Astrocyte (in vitro differentiated cells and primary cell): ENCODE measurements at regions not wholly inside any gene's neighbourhood (a gene's known extent, or its start where the extent isn't known, plus 50 kb on each side); places are given as distances from the start of the nearest gene placed in this dataset.
"Not testable (repeated sequence)": the region's sequence is repeated elsewhere in the genome, so short reads cannot be mapped to it uniquely, and the experiment has no call there.

Source experiments
- EZH2 ChIP-seq: IDR thresholded peaks from 2 replicates; pipeline ENCODE4 v1.6.1; 2012; ENCODE audit warnings: mild to moderate bottlenecking, low read length, inconsistent platforms; ENCODE audit not compliant: insufficient read depth
- TF ChIP-seq, protein P1 (sequence below): IDR thresholded peaks from 2 replicates; pipeline ENCODE4 v1.5.1; 2011; ENCODE audit warnings: low read depth, mild to moderate bottlenecking, inconsistent platforms, low read length, moderate library complexity; ENCODE audit not compliant: insufficient read depth

- TF ChIP-seq EZH2: not testable (repeated sequence)
- TF ChIP-seq, protein P1, sequence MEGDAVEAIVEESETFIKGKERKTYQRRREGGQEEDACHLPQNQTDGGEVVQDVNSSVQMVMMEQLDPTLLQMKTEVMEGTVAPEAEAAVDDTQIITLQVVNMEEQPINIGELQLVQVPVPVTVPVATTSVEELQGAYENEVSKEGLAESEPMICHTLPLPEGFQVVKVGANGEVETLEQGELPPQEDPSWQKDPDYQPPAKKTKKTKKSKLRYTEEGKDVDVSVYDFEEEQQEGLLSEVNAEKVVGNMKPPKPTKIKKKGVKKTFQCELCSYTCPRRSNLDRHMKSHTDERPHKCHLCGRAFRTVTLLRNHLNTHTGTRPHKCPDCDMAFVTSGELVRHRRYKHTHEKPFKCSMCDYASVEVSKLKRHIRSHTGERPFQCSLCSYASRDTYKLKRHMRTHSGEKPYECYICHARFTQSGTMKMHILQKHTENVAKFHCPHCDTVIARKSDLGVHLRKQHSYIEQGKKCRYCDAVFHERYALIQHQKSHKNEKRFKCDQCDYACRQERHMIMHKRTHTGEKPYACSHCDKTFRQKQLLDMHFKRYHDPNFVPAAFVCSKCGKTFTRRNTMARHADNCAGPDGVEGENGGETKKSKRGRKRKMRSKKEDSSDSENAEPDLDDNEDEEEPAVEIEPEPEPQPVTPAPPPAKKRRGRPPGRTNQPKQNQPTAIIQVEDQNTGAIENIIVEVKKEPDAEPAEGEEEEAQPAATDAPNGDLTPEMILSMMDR: not testable (repeated sequence)
These were observed 367.8 kb upstream of the DPPA4 start for GRCh38 chr3:109705133-109705532.
